ENCODE measurements at regions not wholly inside any gene's neighbourhood (a gene's known extent, or its start where the extent isn't known, plus 50 kb on each side); places are given as distances from the start of the nearest gene placed in this dataset.

- TF ChIP-seq, protein P1, sequence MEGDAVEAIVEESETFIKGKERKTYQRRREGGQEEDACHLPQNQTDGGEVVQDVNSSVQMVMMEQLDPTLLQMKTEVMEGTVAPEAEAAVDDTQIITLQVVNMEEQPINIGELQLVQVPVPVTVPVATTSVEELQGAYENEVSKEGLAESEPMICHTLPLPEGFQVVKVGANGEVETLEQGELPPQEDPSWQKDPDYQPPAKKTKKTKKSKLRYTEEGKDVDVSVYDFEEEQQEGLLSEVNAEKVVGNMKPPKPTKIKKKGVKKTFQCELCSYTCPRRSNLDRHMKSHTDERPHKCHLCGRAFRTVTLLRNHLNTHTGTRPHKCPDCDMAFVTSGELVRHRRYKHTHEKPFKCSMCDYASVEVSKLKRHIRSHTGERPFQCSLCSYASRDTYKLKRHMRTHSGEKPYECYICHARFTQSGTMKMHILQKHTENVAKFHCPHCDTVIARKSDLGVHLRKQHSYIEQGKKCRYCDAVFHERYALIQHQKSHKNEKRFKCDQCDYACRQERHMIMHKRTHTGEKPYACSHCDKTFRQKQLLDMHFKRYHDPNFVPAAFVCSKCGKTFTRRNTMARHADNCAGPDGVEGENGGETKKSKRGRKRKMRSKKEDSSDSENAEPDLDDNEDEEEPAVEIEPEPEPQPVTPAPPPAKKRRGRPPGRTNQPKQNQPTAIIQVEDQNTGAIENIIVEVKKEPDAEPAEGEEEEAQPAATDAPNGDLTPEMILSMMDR (IDR thresholded peaks at IDR 0.05): no peak
- no peak for TF ChIP-seq POLR2A (IDR thresholded peaks at IDR 0.05)
Measured at GRCh38 chr17:15007147-15007553, 258.0 kb downstream of the PMP22 start.

All from Peyer's patch (tissue), 4 donors.